DND-41 (cell line): ENCODE measurements at regions not wholly inside any gene's neighbourhood (a gene's known extent, or its start where the extent isn't known, plus 50 kb on each side); places are given as distances from the start of the nearest gene placed in this dataset.

Experiments used
- CTCF ChIP-seq: IDR thresholded peaks from 2 replicates; pipeline ENCODE4 v1.5.1; 2012; ENCODE audit warnings: borderline replicate concordance, low read length, moderate library complexity, mild to moderate bottlenecking; ENCODE audit not compliant: poor library complexity, severe bottlenecking; ENCODE audit errors: extremely low read depth
- EZH2 ChIP-seq: IDR thresholded peaks from 3 replicates; pipeline ENCODE4 v1.6.1; 2012; ENCODE audit warnings: borderline replicate concordance, low read depth, mild to moderate bottlenecking, moderate library complexity, low read length, inconsistent platforms; ENCODE audit not compliant: severe bottlenecking

GRCh38 chr2:187098154-187098553, 249.2 kb upstream of the ZSWIM2 start:
- TF ChIP-seq CTCF (no peak), EZH2 (no peak)
